Stimulated activated CD4-positive, alpha-beta T cell treated with anti-CD3 and anti-CD28 coated beads, Interleukin-2, amount 100 ng/mL, for 24 hours (primary cell): ENCODE measurements at regions not wholly inside any gene's neighbourhood (a gene's known extent, or its start where the extent isn't known, plus 50 kb on each side); places are given as distances from the start of the nearest gene placed in this dataset.
"Not testable (repeated sequence)": the region's sequence is repeated elsewhere in the genome, so short reads cannot be mapped to it uniquely, and the experiment has no call there.

Experiments used
- DNase-seq, 2 donors: peaks; one replicate each; pipeline ENCODE4 v3.0.0-alpha.2; 2020

- DNase-seq, result no peak
Measured at GRCh38 chr2:76251342-76251741, 540.6 kb upstream of the GCFC2 start.

DNA sequence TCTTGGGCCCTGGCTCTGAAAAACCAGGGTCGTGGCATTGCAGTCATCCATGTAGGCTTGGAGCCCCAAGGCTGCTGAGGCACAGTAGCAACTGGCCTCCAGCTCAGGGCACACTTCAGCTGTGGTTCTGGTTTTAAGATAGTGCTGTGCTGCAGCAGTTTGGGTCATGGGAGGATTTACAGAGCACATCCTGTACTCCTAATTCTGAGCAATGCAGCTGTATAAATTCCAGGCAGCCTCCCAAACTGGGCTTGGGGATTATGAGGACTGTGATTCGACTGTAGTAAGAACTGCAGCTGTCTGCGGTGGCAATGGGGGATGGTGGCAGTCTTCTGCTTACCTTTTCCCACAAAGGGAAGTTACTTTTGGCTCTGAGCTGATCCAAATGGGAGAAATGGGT is 536.3 kb upstream of the GCFC2 start:
- DNase-seq, result no peak

GRCh38 chr2:76211991-76212985 is 501.6 kb upstream of the GCFC2 start:
- DNase-seq, result no peak

- no peak for DNase-seq
Measured at GRCh38 chr2:76210551-76210950, 499.8 kb upstream of the GCFC2 start.

DNA sequence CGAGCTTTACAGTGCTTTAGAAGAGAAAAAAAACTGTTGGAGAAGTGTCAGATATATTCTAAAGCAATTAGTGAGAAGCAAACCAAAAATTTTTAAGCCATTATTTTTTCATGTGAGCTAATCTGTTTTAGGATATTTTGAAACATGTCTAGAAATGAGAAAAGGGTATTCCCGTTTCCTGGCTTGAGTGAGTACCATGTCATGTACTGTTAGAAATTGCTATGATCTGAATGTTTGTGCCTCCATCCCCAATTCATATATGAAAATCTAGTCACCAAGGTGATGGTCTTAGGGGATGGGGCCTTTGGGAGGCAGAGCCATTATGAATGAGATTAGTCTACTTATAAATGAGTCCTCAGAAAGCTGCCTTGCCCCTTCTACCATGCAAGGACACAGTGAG is 493.3 kb upstream of the GCFC2 start:
- DNase-seq, result no peak

DNA sequence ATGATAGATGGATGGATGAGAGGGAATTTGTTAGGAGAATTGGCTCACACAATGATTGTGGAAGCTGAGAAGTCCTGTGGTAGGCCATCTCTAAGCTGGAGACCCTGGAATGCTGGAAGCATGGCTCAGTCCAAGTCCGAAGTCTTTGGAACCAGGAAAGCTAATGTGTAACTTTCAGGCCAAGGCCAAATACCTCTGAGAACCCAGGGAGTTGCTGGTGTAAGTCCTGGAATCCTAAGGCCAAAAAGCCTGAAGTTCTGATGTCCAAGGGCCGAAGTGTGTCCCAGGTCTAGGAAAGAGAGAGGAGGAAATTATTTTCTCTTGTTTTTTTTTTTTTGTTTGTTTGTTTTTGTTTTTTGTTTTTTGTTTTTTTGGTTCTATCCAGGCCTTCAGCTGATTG is 492.2 kb upstream of the GCFC2 start:
- no peak for DNase-seq

DNA sequence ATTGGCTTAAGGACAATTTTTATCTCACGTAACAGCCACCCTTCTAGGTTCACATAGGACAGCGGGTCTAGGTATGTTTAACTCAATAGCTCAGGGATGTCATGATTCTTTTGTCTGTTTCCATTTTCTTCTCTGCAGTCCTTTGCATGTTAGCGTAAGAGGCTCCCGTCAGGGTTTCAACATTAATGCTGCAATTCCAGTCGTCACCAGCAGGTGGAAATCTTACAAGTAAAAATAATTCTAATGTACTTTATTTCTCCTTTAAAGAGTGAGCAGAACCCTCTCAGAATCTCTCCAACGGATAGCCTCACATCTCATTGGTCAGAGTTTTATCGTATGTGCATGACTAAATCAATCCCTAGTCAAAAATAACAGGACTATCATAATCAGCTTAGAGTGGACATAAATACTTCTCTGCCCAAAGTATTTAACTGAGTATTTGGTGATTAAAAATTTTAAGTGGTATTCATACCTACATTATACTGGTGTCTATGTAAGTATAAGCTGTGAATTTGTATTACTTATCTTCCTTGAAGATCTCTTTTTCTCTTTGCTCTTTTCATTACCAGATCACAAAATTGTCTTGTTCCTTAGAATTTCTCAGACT is 487.2 kb upstream of the GCFC2 start:
- DNase-seq, result peak; percentile 46 to 50

- DNase-seq, result no peak
Measured at GRCh38 chr2:76197428-76197827, 486.7 kb upstream of the GCFC2 start.

DNA sequence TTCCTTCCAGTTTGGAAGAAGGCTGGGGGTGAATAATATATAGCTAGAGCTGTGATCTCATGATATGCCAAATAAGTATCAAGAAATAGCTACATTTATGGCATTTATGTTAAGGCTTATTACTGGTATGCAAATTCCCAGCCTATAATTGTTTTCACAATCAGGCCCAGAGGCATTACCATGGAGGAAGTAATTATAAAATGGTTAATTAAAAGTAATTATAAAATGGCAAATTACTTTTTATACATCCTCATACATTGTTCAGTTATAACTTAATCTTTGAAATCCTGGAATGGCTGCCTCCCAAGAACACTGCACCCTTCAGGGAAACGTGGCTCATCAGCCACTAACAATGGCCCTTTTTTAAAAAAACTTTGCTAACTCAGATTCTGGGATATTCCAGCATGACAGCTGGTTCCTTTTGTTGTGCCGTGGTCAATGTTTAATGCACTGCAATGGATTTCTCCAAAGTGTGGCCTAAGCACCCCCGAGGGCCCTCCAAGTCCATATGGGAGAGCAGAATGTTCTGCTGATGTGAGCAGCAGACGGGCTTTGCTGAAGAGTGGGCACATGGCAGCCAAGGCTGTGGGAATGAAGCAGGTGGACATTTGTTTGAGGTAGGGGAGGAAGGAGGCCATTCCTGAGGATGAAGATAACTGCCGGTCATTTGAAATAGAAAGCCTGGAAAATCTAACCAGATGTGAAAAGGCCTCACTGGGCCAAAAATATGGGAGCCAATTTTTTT is 483.5 kb upstream of the GCFC2 start:
- DNase-seq, result no peak

GRCh38 chr2:76193089-76193488 is 482.4 kb upstream of the GCFC2 start:
- no peak for DNase-seq

DNA sequence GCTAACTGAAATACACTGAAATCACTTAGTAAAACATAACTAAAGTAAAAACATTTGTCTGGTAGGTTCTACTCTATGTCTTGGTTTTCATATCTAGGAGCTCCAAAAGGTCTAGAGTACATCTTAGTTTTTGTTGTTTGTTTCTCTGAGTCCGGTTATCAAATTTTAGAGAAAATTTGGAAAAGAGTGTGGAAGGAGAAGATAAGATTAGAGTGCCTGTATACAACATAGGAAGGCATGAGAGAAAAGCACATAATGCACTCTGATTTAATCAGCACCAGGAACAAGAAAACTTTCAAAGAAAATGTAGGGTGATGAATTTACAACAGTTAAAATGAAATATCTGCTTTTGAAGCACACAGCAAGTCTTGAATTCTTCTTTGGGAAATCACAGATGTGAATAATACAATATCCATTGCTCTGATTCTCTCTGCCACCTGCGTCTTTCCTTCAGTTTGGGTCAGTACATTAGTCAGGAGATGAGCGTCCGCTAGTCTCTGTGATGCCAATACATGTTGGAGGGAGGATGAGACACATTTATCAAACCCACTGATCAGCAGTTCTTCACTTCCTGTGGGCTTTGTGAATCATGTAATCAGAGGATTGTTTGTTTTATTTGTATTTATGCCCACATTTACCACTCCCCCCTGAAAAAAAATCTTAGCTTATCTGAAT is 477.8 kb upstream of the GCFC2 start:
- no peak for DNase-seq

- DNase-seq, result no peak
Measured at GRCh38 chr2:76187415-76187814, 476.7 kb upstream of the GCFC2 start.

DNA sequence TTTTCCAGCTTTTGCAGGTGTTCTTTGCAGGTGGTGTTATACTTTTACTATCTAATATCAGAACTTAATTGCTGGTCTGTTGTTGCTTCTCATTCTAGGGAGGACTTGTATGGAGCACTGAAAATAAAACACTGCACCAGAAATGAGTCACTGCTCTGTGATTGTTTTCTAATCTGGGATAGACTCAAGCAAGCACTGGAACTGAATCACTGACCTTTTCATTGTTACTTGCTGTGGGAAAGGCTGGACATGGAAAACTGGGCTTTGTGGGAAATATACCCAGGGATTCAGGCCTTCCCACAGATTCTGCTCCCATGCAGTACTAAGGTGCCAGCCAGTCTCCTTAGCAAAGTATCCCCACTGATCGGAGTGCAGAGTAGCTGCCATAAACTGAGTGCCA is 470.0 kb upstream of the GCFC2 start:
- DNase-seq, result no peak

DNA sequence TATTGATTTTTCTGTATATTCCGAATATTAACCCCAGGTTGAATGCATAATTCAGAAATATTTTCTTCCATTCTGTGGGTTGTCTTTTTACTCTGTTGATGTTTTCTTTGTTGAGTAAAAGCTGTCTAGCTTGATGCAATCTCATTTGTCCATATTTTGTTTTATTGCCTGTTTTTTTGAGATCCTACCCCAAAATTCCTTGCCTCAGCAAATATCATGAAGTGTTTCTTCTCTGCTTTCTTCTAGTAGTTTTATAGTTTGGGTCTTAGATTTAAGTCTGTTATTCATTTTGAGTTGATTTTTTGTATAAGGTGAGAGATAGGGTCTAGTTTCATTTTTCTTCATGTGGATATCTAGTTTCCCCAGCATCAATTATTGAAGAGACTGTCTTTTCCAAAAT is 467.9 kb upstream of the GCFC2 start:
- no peak for DNase-seq

DNA sequence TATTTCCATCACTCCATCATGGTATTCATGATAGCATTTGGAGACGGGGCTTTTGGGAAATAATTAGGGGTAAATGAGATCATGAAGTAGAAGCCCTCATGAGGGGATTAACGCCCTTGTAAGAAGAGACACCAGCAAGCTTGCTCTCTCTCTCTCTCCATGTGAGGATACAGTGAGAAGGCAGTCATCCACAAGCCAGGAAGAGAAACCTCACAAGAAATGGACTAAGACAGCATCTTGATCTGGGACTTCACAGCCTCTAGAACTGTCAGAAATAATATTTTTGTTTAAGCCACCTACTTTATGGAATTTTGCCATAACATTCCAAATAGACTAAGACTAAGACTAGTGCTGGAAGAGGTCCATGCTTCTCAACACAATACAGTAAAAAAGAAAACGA is 464.6 kb upstream of the GCFC2 start:
- no peak for DNase-seq

DNA sequence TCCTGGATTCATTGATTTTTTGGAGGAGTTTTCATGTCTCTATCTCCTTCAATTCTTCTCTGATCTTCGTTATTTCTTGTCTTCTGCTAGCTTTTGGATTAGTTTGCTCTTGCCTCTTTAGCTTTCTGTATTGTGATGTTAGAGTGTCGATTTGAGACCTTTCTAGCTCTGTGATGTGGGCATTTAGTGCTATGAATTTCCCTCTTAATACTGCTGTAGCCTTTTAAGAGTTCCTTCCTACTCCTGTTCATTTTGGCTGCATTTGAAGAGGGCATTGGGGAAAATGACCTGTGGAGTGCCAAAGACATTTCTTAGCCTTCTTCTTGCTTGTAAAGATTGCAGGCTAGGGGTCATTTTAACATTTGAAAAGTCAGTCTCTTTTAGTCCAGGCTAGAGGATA is 463.8 kb upstream of the GCFC2 start:
- no peak for DNase-seq

- not testable (repeated sequence) for DNase-seq
Measured at GRCh38 chr2:76173206-76173605, 462.5 kb upstream of the GCFC2 start.

- DNase-seq, result not testable (repeated sequence)
Measured at GRCh38 chr2:76172154-76172595, 461.5 kb upstream of the GCFC2 start.

DNA sequence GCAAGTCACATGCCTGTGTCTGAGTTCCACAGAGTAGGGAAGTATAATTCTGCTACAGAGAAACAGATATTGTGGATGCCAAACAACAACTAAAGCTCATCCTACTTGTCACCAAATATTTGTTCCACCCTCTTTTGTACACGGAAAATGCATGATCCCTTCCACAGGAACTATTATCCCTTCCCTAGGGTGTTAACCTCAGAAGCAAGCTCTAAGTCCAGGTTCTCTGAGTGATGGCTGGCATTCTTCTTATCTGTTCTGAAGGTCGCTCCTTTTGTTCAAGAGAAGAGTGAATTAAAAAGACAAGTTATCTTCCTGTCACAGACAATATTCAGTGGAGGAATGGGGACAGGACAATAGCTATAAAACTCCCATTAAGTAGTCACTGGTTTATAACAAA is 460.1 kb upstream of the GCFC2 start:
- DNase-seq, result no peak

GRCh38 chr2:76170009-76170384 is 459.3 kb upstream of the GCFC2 start:
- no peak for DNase-seq

DNA sequence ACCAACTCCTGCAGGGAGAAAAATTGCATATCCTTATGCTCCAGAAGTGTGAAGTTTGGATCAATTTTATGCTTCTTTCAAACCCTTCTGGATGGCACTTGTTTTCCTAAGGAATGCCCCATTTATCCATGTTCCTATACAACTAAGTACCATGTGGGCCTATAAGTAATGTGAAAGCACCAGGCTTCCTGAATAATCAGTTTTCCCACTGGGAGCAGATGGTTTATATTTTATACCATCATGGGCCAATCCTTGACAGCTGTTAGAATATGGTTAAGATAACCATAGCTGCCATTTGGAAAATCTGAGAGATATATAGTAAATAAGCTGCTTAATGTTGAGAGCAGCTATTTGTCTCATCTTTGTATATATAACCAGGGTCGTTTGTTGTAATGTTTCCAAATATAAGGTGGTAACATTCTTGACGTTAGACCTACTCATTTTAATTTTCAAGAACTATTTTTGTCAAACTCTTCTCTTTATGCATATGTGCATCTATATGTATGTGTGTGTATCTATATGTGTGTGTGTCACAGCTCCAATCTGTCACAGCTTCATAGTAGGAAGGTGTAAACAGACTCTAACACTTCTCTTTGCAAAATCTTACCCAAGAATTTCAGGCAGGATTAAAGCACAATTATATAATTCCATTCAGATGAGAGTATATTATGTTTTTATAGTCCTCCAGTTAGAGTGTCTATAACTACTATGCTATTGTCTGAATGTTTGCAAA is 458.7 kb upstream of the GCFC2 start:
- no peak for DNase-seq

DNA sequence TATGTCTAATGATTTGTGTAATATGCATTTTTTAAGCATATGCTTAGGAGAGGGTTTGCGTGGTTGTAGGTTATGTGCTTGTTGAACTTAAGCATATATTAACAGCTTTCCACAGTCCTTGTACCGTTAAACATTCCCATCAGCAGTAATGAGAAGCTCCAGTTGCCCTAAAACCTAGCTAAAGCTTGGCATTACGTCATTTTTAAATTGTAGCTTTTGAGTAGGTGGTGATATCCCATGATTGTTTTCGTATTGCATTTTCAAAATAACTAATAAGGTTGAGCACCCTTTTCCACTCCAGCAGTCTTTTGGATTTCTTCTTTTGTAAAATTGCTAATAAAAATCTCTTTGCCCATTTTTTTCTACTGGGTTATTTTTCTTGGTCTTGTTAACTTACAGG is 453.1 kb upstream of the GCFC2 start:
- DNase-seq, result no peak
